Transverse colon (tissue), 4 donors: ENCODE measurements at regions not wholly inside any gene's neighbourhood (a gene's known extent, or its start where the extent isn't known, plus 50 kb on each side); places are given as distances from the start of the nearest gene placed in this dataset.
A peak's percentile ranks its signal among the peaks of the same experiment; 100 is the strongest.

Source experiments
- DNase-seq: peaks from one replicate; pipeline ENCODE4 v3.0.0-alpha.2; 2019
- H3K27ac ChIP-seq, 4 donors: fragments of 200-600 bp; sonication (generic); 2 replicates each; pipeline ENCODE4 v1.5.1; 2016 to 2018; ENCODE audit warnings: inconsistent platforms in 4 of 4
- H3K27me3 ChIP-seq: fragments of 200-600 bp; sonication (generic); 2 replicates; pipeline ENCODE4 v1.5.1; 2017; ENCODE audit warnings: inconsistent platforms
- H3K36me3 ChIP-seq, 4 donors: fragments of 200-600 bp; sonication (generic); 2 replicates each; pipeline ENCODE4 v1.5.1; 2017 to 2019; ENCODE audit warnings: inconsistent platforms in 4 of 4
- H3K4me1 ChIP-seq, 4 donors: fragments of 200-600 bp; sonication (generic); 2 replicates each; pipeline ENCODE4 v1.5.1; 2017 to 2020; ENCODE audit warnings: inconsistent platforms in 4 of 4
- H3K4me3 ChIP-seq, 4 donors: fragments of 200-600 bp; sonication (generic); 1 replicate in 1 of 4; 2 replicates in 3 of 4; pipeline versions ENCODE4 v1.5.1 to v1.6.1; 2017 to 2019; ENCODE audit warnings: inconsistent platforms in 4 of 4
- H3K9me3 ChIP-seq, 2 donors: fragments of 200-600 bp; sonication (generic); 2 replicates each; pipeline ENCODE4 v1.5.1; 2017 to 2019; ENCODE audit warnings: inconsistent platforms in 2 of 2
- EP300 ChIP-seq: sonication (generic); formaldehyde crosslinking; IDR thresholded peaks from one replicate; pipeline ENCODE4 v1.6.1; 2017; ENCODE audit warnings: antibody characterized with exemption, low read depth
- POLR2A ChIP-seq: fragments of 450-650 bp; IDR thresholded peaks from one replicate; pipeline ENCODE4 v1.6.1; 2016; ENCODE audit warnings: antibody characterized with exemption, mild to moderate bottlenecking, moderate library complexity
- POLR2AphosphoS5 ChIP-seq, 3 donors: sonication (generic); formaldehyde crosslinking; IDR thresholded peaks; one replicate each; pipeline ENCODE4 v1.6.1; 2016; ENCODE audit warnings: antibody characterized with exemption in 3 of 3
- WGBS, 2 donors: methylation state at CpG; one replicate each; pipeline ENCODE4 v1.1.5; 2018; ENCODE audit warnings: low coverage in 1 of 2; 5-methylcytosine and 5-hydroxymethylcytosine counted together
- in situ Hi-C, 4 donors: fragments of 200-750 bp; cut with MboI; loops; one replicate each; pipeline versions ENCODE4 v1.15.0 to v1.15.1; 2017; ENCODE audit warnings: low sequenced_read_pairs in 3 of 4, low pct_ligation_motif_present in 1 of 4, low pct_unique_long_range_greater_than_20kb in 1 of 4
- intact Hi-C: fragments of 100-400 bp; cut with DNase I; formaldehyde crosslinking; loops from one replicate; pipeline ENCODE4 v1.15.1; 2023; ENCODE audit warnings: low total_unique reads
- TF ChIP-seq, protein P1 (sequence below), 5 experiments: fragments of 200-600 bp in 3 of 5; fragments of 450-650 bp in 2 of 5; sonication (generic) in 3 of 5; IDR thresholded peaks; 1 replicate in 2 of 5; 2 replicates in 3 of 5; pipeline ENCODE4 v1.5.1; 2016 to 2017; ENCODE audit warnings: antibody characterized with exemption in 5 of 5, inconsistent platforms in 3 of 5, mild to moderate bottlenecking in 2 of 5, moderate library complexity in 1 of 5

DNA sequence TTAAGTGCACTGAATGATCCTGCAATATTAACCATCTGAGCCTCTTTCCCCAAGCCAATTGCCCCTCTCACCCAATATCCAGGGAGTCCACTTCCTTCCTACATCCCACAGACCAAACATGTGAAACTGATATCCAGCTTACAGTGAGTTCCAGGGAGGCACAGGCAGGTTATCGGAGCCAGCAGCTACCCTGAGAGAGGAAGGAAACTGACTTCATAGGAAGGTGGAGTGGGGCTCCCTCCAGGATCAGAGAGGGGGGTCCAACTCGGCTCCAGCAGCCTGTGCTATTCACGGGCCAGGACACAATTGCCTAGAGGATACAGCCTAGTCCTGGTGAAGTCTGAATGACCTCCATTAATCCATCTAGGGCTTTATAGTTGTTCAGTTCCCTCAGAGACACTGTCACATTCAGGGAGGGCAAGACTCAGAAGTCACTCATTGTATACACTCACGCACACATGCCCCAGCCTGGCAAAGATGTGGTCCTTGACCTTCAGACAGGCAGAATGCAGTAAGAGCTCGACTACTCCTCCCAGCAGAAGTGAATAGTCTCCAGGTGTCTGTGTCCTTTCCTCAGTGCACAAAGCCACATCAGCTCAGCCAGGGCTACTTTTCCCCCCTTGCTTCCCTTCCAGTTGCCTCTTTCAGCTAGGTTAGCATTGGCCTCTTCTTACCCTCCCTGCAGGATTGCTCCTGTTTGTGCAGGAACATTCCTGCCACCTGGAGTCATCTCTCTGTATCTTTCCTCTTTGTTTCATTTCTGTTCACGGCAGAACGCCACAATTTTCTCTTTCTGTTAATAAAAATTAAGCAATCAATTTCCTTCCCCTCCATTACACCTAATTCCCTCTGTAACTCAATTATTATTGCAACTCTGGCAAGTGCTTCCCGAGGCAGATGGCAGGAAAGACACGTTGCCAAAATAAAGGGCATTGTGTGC lies 501.7 kb downstream of the ARHGEF28 start:
- Histone ChIP-seq H3K27me3 (no peaks in the 10 kb centered on the region), H3K27ac (no peak overlapping the region), H3K4me1 (peaks cover 0 to 8% (median 4%) of the 10 kb centered on the region in 4 donors), H3K9me3 (no peaks in the 10 kb centered on the region), H3K4me3 (no peak overlapping the region), H3K36me3 (no peaks in the 10 kb centered on the region)
- 33 to 39% methylated on average over 4 to 9 of the region's 9 CpGs for WGBS, 2 donors
- in situ Hi-C loops (no loop called here), intact Hi-C loops (no loop called here)
- TF ChIP-seq POLR2A (no peak), EP300 (no peak), POLR2AphosphoS5 (IDR thresholded peaks at IDR 0.05) (no peak)
- TF ChIP-seq, protein P1, sequence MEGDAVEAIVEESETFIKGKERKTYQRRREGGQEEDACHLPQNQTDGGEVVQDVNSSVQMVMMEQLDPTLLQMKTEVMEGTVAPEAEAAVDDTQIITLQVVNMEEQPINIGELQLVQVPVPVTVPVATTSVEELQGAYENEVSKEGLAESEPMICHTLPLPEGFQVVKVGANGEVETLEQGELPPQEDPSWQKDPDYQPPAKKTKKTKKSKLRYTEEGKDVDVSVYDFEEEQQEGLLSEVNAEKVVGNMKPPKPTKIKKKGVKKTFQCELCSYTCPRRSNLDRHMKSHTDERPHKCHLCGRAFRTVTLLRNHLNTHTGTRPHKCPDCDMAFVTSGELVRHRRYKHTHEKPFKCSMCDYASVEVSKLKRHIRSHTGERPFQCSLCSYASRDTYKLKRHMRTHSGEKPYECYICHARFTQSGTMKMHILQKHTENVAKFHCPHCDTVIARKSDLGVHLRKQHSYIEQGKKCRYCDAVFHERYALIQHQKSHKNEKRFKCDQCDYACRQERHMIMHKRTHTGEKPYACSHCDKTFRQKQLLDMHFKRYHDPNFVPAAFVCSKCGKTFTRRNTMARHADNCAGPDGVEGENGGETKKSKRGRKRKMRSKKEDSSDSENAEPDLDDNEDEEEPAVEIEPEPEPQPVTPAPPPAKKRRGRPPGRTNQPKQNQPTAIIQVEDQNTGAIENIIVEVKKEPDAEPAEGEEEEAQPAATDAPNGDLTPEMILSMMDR (IDR thresholded peaks at IDR 0.05), result peak in 2 of 5 experiments; percentile 11 to 26
- no peak for DNase-seq

DNA sequence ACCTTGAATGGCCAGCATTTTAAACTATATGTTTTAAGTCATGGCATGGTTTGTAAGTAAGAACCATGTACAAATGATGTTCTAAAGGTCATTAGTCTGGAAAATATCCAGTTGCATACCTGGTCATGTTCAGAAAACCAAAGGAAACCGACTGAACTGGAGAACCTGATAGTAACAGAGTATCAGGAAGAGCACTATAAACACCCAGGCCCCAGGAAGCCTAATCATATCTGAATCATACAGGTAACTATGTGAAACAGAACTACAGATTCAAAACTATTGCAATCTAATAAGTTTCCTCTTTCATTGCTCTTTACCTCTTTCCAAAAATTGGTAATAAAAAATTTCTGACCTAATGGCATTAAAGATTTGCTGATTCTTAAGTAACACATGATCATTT lies 500.3 kb downstream of the ARHGEF28 start:
- intact Hi-C loops, result no loop called here
- Histone ChIP-seq H3K27me3 (no peaks in the 10 kb centered on the region), H3K9me3 (no peaks in the 10 kb centered on the region), H3K36me3 (no peaks in the 10 kb centered on the region), H3K4me3 (no peak overlapping the region), H3K4me1 (peaks cover 0 to 8% (median 4%) of the 10 kb centered on the region in 4 donors), H3K27ac (no peak overlapping the region)
- 63 to 65% methylated on average over 1 of the region's 1 CpG for WGBS, 2 donors
- in situ Hi-C loops, result no loop called here
- DNase-seq, result no peak
- TF ChIP-seq, protein P1 (IDR thresholded peaks at IDR 0.05), result no peak
- TF ChIP-seq POLR2A (no peak), EP300 (no peak)

GRCh38 chr5:74124826-74125225 lies 498.8 kb downstream of the ARHGEF28 start:
- Histone ChIP-seq H3K27ac (no peak overlapping the region), H3K4me1 (peaks cover 0 to 8% (median 4%) of the 10 kb centered on the region in 4 donors), H3K9me3 (no peaks in the 10 kb centered on the region), H3K4me3 (no peak overlapping the region), H3K27me3 (no peaks in the 10 kb centered on the region), H3K36me3 (no peaks in the 10 kb centered on the region)
- no peak for DNase-seq
- in situ Hi-C loops (no loop called here), intact Hi-C loops (no loop called here)
- 83 to 100% methylated on average over 2 to 4 of the region's 4 CpGs for WGBS, 2 donors
- TF ChIP-seq EP300 (no peak), POLR2AphosphoS5 (IDR thresholded peaks at IDR 0.05) (no peak), POLR2A (no peak)
- TF ChIP-seq, protein P1 (IDR thresholded peaks at IDR 0.05), result no peak

GRCh38 chr5:74123929-74124328 lies 497.9 kb downstream of the ARHGEF28 start:
- TF ChIP-seq, protein P1 (IDR thresholded peaks at IDR 0.05), result no peak
- no peak for TF ChIP-seq EP300
- TF ChIP-seq POLR2AphosphoS5 (IDR thresholded peaks at IDR 0.05), result no peak
- no peak for TF ChIP-seq POLR2A
- no peaks in the 10 kb centered on the region for H3K36me3 ChIP-seq
- in situ Hi-C loops, result no loop called here
- H3K4me1 ChIP-seq, result peaks cover 0 to 8% (median 4%) of the 10 kb centered on the region in 4 donors
- no peaks in the 10 kb centered on the region for H3K9me3 ChIP-seq
- intact Hi-C loops, result no loop called here
- no peak overlapping the region for H3K4me3 ChIP-seq
- no peak for DNase-seq
- H3K27me3 ChIP-seq, result no peaks in the 10 kb centered on the region
- WGBS, 2 donors, result 78% methylated on average over 5 of the region's 5 CpGs; no CpG with 5 or more reads in 1 of the 2 donors
- H3K27ac ChIP-seq, result no peak overlapping the region
